Natural killer cell (primary cell): ENCODE measurements at regions not wholly inside any gene's neighbourhood (a gene's known extent, or its start where the extent isn't known, plus 50 kb on each side); places are given as distances from the start of the nearest gene placed in this dataset.

ENCODE experiments used
- ATAC-seq, 3 donors: fragments of 150-1000 bp in 2 of 3; fragments of 200-7000 bp in 1 of 3; cut with Tn5 transposase; 1 replicate in 1 of 3; 2 replicates in 2 of 3; pipeline ENCODE4 v1.10.0; 2021; ENCODE audit warnings: mild to moderate bottlenecking in 2 of 3, moderate library complexity in 2 of 3
- DNase-seq, 2 donors: peaks; one replicate each; pipeline versions ENCODE4 v3.0.0 to v3.0.0-alpha.2; 2013 to 2021; ENCODE audit warnings: mixed read lengths in 1 of 2
- H3K27ac ChIP-seq: one replicate; pipeline ENCODE4 v1.5.1; 2013; ENCODE audit warnings: mild to moderate bottlenecking, low read length
- H3K27me3 ChIP-seq: one replicate; pipeline ENCODE4 v1.6.1; 2013; ENCODE audit warnings: low read length; ENCODE audit not compliant: control insufficient read depth, insufficient read depth
- H3K36me3 ChIP-seq: one replicate; pipeline ENCODE4 v1.6.1; 2013; ENCODE audit warnings: low read length; ENCODE audit not compliant: control insufficient read depth, insufficient read depth
- H3K4me1 ChIP-seq: one replicate; pipeline ENCODE4 v1.6.1; 2013; ENCODE audit warnings: low read length; ENCODE audit not compliant: control insufficient read depth, insufficient read depth
- H3K4me3 ChIP-seq: one replicate; pipeline ENCODE4 v1.5.1; 2013; ENCODE audit warnings: low read length
- H3K9me3 ChIP-seq: one replicate; pipeline ENCODE4 v1.6.1; 2013; ENCODE audit warnings: low read length; ENCODE audit not compliant: control insufficient read depth, insufficient read depth
- H3K27ac Mint-ChIP-seq, 2 donors: one replicate each; pipeline ENCODE4 v1.8.0; 2022; ENCODE audit warnings: mild to moderate bottlenecking in 2 of 2, mixed read lengths in 2 of 2, moderate library complexity in 1 of 2
- H3K27me3 Mint-ChIP-seq, 2 donors: one replicate each; pipeline ENCODE4 v1.8.0; 2022; ENCODE audit warnings: low read depth in 2 of 2, mixed read lengths in 2 of 2
- H3K36me3 Mint-ChIP-seq: one replicate; pipeline ENCODE4 v1.8.0; 2022; ENCODE audit warnings: mixed read lengths
- H3K4me1 Mint-ChIP-seq, 2 donors: one replicate each; pipeline ENCODE4 v1.8.0; 2022; ENCODE audit warnings: mixed read lengths in 2 of 2
- H3K4me3 Mint-ChIP-seq: one replicate; pipeline ENCODE4 v1.8.0; 2022; ENCODE audit warnings: mild to moderate bottlenecking, moderate library complexity, mixed read lengths
- H3K9me3 Mint-ChIP-seq, 2 donors: one replicate each; pipeline ENCODE4 v1.8.0; 2022; ENCODE audit warnings: mixed read lengths in 2 of 2
- WGBS: methylation state at CpG from one replicate; pipeline ENCODE4 v1.1.7; 2013; ENCODE audit warnings: missing lambda C conversion rate; ENCODE audit not compliant: insufficient coverage; 5-methylcytosine and 5-hydroxymethylcytosine counted together
- intact Hi-C: fragments of 100-400 bp; cut with micrococcal nuclease; formaldehyde crosslinking; loops from one replicate; pipeline ENCODE4 v1.14.2; 2022
- TF ChIP-seq, protein P1 (sequence below): fragments of 200-600 bp; IDR thresholded peaks from one replicate; pipeline ENCODE4 v1.8.0; 2022; ENCODE audit warnings: antibody characterized with exemption

DNA sequence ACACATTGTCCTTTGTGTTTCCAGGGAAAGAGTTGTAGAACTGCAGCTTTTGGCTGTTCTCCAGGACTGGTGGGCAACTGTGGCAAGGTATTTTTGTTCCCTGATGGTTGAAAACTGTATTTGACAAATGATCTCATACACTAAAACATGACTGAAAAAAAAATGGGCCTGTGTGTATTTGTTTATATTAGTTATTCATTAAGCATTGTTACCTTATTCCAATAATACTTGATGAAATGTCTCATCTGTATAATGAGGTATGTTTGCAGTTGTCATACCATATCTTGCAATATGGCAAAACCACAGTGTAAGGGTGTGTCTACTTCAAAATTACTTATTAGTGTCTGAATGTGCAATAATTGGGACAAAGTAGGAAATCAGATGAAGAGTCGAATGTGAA lies 479.4 kb upstream of the NOVA1 start:
- H3K27me3 ChIP-seq = no peaks in the 10 kb centered on the region
- H3K27me3 Mint-ChIP-seq = no peaks in the 10 kb centered on the region
- 46% methylated on average over 1 of the region's 1 CpG for WGBS
- TF ChIP-seq, protein P1, sequence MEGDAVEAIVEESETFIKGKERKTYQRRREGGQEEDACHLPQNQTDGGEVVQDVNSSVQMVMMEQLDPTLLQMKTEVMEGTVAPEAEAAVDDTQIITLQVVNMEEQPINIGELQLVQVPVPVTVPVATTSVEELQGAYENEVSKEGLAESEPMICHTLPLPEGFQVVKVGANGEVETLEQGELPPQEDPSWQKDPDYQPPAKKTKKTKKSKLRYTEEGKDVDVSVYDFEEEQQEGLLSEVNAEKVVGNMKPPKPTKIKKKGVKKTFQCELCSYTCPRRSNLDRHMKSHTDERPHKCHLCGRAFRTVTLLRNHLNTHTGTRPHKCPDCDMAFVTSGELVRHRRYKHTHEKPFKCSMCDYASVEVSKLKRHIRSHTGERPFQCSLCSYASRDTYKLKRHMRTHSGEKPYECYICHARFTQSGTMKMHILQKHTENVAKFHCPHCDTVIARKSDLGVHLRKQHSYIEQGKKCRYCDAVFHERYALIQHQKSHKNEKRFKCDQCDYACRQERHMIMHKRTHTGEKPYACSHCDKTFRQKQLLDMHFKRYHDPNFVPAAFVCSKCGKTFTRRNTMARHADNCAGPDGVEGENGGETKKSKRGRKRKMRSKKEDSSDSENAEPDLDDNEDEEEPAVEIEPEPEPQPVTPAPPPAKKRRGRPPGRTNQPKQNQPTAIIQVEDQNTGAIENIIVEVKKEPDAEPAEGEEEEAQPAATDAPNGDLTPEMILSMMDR = no peak
- no peak overlapping the region for H3K27ac Mint-ChIP-seq
- peaks cover 7 to 11% of the 10 kb centered on the region in 2 donors for H3K9me3 Mint-ChIP-seq
- H3K36me3 ChIP-seq = no peaks in the 10 kb centered on the region
- no peaks in the 10 kb centered on the region for H3K36me3 Mint-ChIP-seq
- H3K4me1 ChIP-seq = no peaks in the 10 kb centered on the region
- no peak for ATAC-seq
- no peak overlapping the region for H3K4me3 Mint-ChIP-seq
- H3K4me1 Mint-ChIP-seq = no peaks in the 10 kb centered on the region
- no peak overlapping the region for H3K27ac ChIP-seq
- DNase-seq = no peak
- H3K4me3 ChIP-seq = no peak overlapping the region
- no peaks in the 10 kb centered on the region for H3K9me3 ChIP-seq
- intact Hi-C loops = no loop called here

DNA sequence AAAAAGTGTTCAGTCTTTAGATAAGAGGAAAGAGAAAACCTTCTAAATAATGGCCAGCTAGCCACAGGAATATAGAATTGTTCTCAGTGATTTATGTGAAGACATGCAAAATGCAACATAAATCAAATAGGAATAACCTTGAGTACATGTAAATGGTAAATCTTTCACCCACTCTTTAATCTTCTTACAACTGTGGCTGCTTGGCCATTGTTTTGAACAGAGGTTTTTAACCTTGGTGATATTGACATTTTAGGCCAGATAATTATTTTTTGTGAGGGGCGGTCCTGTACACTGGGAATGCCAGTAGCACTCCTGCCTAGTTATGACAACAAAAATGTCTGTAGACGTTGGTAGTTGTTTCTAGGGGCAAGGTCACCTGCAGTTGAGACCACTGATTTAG lies 479.9 kb upstream of the NOVA1 start:
- Histone ChIP-seq H3K36me3 (no peaks in the 10 kb centered on the region), H3K4me1 (no peaks in the 10 kb centered on the region), H3K9me3 (no peaks in the 10 kb centered on the region), H3K27me3 (no peaks in the 10 kb centered on the region), H3K4me3 (no peak overlapping the region), H3K27ac (no peak overlapping the region)
- intact Hi-C loops = no loop called here
- TF ChIP-seq, protein P1 = no peak
- Mint-ChIP-seq H3K27me3 (no peaks in the 10 kb centered on the region), H3K27ac (no peak overlapping the region), H3K4me1 (no peaks in the 10 kb centered on the region), H3K36me3 (no peaks in the 10 kb centered on the region), H3K4me3 (no peak overlapping the region), H3K9me3 (peaks cover 7 to 11% of the 10 kb centered on the region in 2 donors)
- WGBS = 14% methylated on average over 2 of the region's 2 CpGs
- DNase-seq (no peak), ATAC-seq (no peak)

DNA sequence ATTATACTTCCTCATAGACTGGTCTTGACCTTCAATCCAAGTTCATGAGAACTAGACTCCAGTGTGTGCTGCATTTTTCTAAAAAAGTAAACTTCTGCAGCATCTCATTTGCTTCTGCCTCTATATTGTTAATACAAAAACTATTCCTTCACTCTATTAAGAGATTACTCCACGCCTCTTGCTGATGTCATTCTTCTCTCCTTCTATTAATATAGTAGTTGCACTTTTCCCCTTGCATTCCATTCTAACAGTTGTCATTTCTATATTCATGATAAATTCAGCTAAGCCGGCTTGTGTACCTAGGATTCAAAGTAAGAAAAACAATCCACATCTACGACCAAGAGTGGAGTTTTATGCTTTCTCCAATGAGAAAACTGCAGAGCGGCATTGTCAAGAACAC lies 480.4 kb upstream of the NOVA1 start:
- Mint-ChIP-seq H3K36me3 (no peaks in the 10 kb centered on the region), H3K4me1 (no peaks in the 10 kb centered on the region), H3K27ac (no peak overlapping the region), H3K4me3 (no peak overlapping the region), H3K27me3 (no peaks in the 10 kb centered on the region), H3K9me3 (peaks cover 7 to 13% of the 10 kb centered on the region in 2 donors)
- DNase-seq = no peak
- Histone ChIP-seq H3K27ac (no peak overlapping the region), H3K4me1 (no peaks in the 10 kb centered on the region), H3K4me3 (no peak overlapping the region), H3K27me3 (no peaks in the 10 kb centered on the region), H3K9me3 (no peaks in the 10 kb centered on the region), H3K36me3 (no peaks in the 10 kb centered on the region)
- intact Hi-C loops = no loop called here
- TF ChIP-seq, protein P1 = no peak
- no peak for ATAC-seq
- WGBS = 87% methylated on average over 4 of the region's 4 CpGs

DNA sequence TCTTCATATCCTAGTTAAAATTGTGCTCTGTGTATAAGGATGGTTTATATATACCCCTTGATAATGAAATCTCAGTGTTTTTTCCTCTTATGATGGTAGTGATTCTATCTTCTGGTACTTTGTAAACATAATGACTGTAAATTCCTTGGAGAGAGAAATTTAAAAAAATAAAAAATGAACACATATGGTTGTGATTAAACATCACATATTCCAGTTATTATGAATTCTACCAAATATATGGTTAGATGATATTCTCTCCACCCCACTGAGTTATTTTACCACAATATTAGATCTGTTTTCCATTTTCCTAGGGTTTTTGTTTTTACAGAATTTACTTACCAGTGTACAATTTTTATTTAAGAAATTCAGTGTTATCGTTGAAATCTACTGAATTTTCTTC lies 481.9 kb upstream of the NOVA1 start:
- no peak for ATAC-seq
- Histone ChIP-seq H3K36me3 (no peaks in the 10 kb centered on the region), H3K27me3 (no peaks in the 10 kb centered on the region), H3K9me3 (peaks cover 2% of the 10 kb centered on the region), H3K4me1 (no peaks in the 10 kb centered on the region), H3K27ac (no peak overlapping the region), H3K4me3 (no peak overlapping the region)
- intact Hi-C loops = no loop called here
- DNase-seq = no peak
- Mint-ChIP-seq H3K4me1 (no peaks in the 10 kb centered on the region), H3K36me3 (no peaks in the 10 kb centered on the region), H3K4me3 (no peak overlapping the region), H3K9me3 (peaks cover 7 to 11% of the 10 kb centered on the region in 2 donors), H3K27me3 (no peaks in the 10 kb centered on the region), H3K27ac (no peak overlapping the region)
- WGBS = no CpG with 5 or more reads among the region's 1 CpG
- TF ChIP-seq, protein P1 = no peak
